Neural progenitor cell (in vitro differentiated cells): ENCODE measurements at regions not wholly inside any gene's neighbourhood (a gene's known extent, or its start where the extent isn't known, plus 50 kb on each side); places are given as distances from the start of the nearest gene placed in this dataset.
A peak's percentile ranks its signal among the peaks of the same experiment; 100 is the strongest.

Experiments used
- DNase-seq: peaks from one replicate; pipeline ENCODE4 v3.0.0-alpha.2; 2016; ENCODE audit warnings: low spot score
- H2AFZ ChIP-seq: fragments of 200-600 bp; sonication (generic); replicated peaks from 2 replicates; pipeline ENCODE4 v1.6.1; 2016; ENCODE audit warnings: antibody characterized with exemption
- H3F3A ChIP-seq: fragments of 200-600 bp; sonication (generic); 2 replicates; pipeline ENCODE4 v1.6.1; 2016; ENCODE audit warnings: antibody characterized with exemption, low read depth
- H3K27ac ChIP-seq: fragments of 200-600 bp; sonication (generic); 2 replicates; pipeline ENCODE4 v1.5.1; 2016; ENCODE audit warnings: mild to moderate bottlenecking
- H3K27me3 ChIP-seq: fragments of 200-600 bp; sonication (generic); 2 replicates; pipeline ENCODE4 v1.6.1; 2016; ENCODE audit warnings: mild to moderate bottlenecking, moderate library complexity
- H3K36me3 ChIP-seq: fragments of 200-600 bp; sonication (generic); 2 replicates; pipeline ENCODE4 v1.5.1; 2016
- H3K4me1 ChIP-seq: fragments of 200-600 bp; sonication (generic); 2 replicates; pipeline ENCODE4 v1.6.1; 2016; ENCODE audit warnings: mixed run types
- H3K4me2 ChIP-seq: fragments of 200-600 bp; sonication (generic); 2 replicates; pipeline ENCODE4 v1.6.1; 2016
- H3K4me3 ChIP-seq: fragments of 200-600 bp; sonication (generic); 2 replicates; pipeline ENCODE4 v1.5.1; 2016
- H3K79me2 ChIP-seq: fragments of 200-600 bp; sonication (generic); 2 replicates; pipeline ENCODE4 v1.6.1; 2016; ENCODE audit warnings: low read depth
- H3K9ac ChIP-seq: fragments of 200-600 bp; sonication (generic); 2 replicates; pipeline ENCODE4 v1.6.1; 2016
- H3K9me3 ChIP-seq: fragments of 200-600 bp; sonication (generic); 2 replicates; pipeline ENCODE4 v1.5.1; 2016; ENCODE audit warnings: low read depth
- H4K20me1 ChIP-seq: fragments of 200-600 bp; sonication (generic); 2 replicates; pipeline ENCODE4 v1.6.1; 2016; ENCODE audit warnings: low read depth
- H3K27ac Mint-ChIP-seq: 3 replicates; pipeline ENCODE4 v1.8.0; 2021; ENCODE audit warnings: mixed read lengths
- H3K27me3 Mint-ChIP-seq: 2 replicates; pipeline ENCODE4 v1.8.0; 2022; ENCODE audit warnings: low read depth, mild to moderate bottlenecking, inconsistent platforms, moderate library complexity, mixed read lengths; ENCODE audit not compliant: insufficient read depth
- H3K36me3 Mint-ChIP-seq: 3 replicates; pipeline ENCODE4 v1.8.0; 2021; ENCODE audit warnings: mixed read lengths
- H3K4me1 Mint-ChIP-seq: 3 replicates; pipeline ENCODE4 v1.8.0; 2021; ENCODE audit warnings: mixed read lengths
- H3K4me3 Mint-ChIP-seq: 3 replicates; pipeline ENCODE4 v1.8.0; 2021; ENCODE audit warnings: mild to moderate bottlenecking, moderate library complexity, mixed read lengths
- H3K9me3 Mint-ChIP-seq: 3 replicates; pipeline ENCODE4 v1.8.0; 2020; ENCODE audit warnings: mixed read lengths
- CTCF ChIP-seq: fragments of 200-600 bp; sonication (generic); IDR thresholded peaks from 2 replicates; pipeline ENCODE4 v1.5.1; 2017; ENCODE audit warnings: antibody characterized with exemption, mild to moderate bottlenecking
- EZH2 ChIP-seq: fragments of 200-600 bp; sonication (generic); IDR thresholded peaks from 2 replicates; pipeline ENCODE4 v1.6.1; 2017; ENCODE audit warnings: antibody characterized with exemption, mild to moderate bottlenecking, moderate library complexity
- EZH2phosphoT487 ChIP-seq: fragments of 200-600 bp; sonication (generic); IDR thresholded peaks from 2 replicates; pipeline ENCODE4 v1.6.1; 2017; ENCODE audit warnings: antibody characterized with exemption

- H3K4me2 ChIP-seq, result no peak overlapping the region
- H3K27ac ChIP-seq, result no peak overlapping the region
- H3K79me2 ChIP-seq, result no peaks in the 10 kb centered on the region
- no peak overlapping the region for H2AFZ ChIP-seq
- H3K4me3 ChIP-seq, result no peak overlapping the region
- Mint-ChIP-seq H3K27ac (no peak overlapping the region), H3K4me3 (no peak overlapping the region), H3K9me3 (no peaks in the 10 kb centered on the region), H3K27me3 (peaks cover 9% of the 10 kb centered on the region), H3K4me1 (peaks cover 24% of the 10 kb centered on the region), H3K36me3 (no peaks in the 10 kb centered on the region)
- peaks cover 19% of the 10 kb centered on the region for H3K4me1 ChIP-seq
- no peak overlapping the region for H3K9ac ChIP-seq
- TF ChIP-seq CTCF (no peak), EZH2phosphoT487 (no peak), EZH2 (no peak)
- H3K36me3 ChIP-seq, result no peaks in the 10 kb centered on the region
- H3K27me3 ChIP-seq, result no peaks in the 10 kb centered on the region
- H4K20me1 ChIP-seq, result no peaks in the 10 kb centered on the region
- no peaks in the 10 kb centered on the region for H3K9me3 ChIP-seq
- no peaks in the 10 kb centered on the region for H3F3A ChIP-seq
- DNase-seq, result no peak
These were observed 121.5 kb downstream of the CEBPB start for GRCh38 chr20:50312002-50312681.

GRCh38 chr20:50312682-50313521 lies 122.3 kb downstream of the CEBPB start:
- no peak overlapping the region for H2AFZ ChIP-seq
- TF ChIP-seq EZH2phosphoT487, result no peak
- TF ChIP-seq CTCF, result no peak
- TF ChIP-seq EZH2, result no peak
- no peak overlapping the region for H3K4me3 ChIP-seq
- no peak overlapping the region for H3K4me2 ChIP-seq
- H3K27ac ChIP-seq, result no peak overlapping the region
- no peaks in the 10 kb centered on the region for H3K79me2 ChIP-seq
- H3K4me3 Mint-ChIP-seq, result no peak overlapping the region
- H3K4me1 Mint-ChIP-seq, result peaks cover 24% of the 10 kb centered on the region
- no peaks in the 10 kb centered on the region for H4K20me1 ChIP-seq
- no peaks in the 10 kb centered on the region for H3K27me3 ChIP-seq
- peak overlapping the region; percentile 62 for H3K27ac Mint-ChIP-seq
- H3K9ac ChIP-seq, result no peak overlapping the region
- no peaks in the 10 kb centered on the region for H3K36me3 Mint-ChIP-seq
- no peaks in the 10 kb centered on the region for H3K9me3 ChIP-seq
- no peak for DNase-seq
- H3K27me3 Mint-ChIP-seq, result peaks cover 9% of the 10 kb centered on the region
- H3K4me1 ChIP-seq, result peaks cover 19% of the 10 kb centered on the region
- no peaks in the 10 kb centered on the region for H3F3A ChIP-seq
- H3K36me3 ChIP-seq, result no peaks in the 10 kb centered on the region
- no peaks in the 10 kb centered on the region for H3K9me3 Mint-ChIP-seq

- no peak overlapping the region for H3K4me3 Mint-ChIP-seq
- no peaks in the 10 kb centered on the region for H3K79me2 ChIP-seq
- H3K36me3 Mint-ChIP-seq, result no peaks in the 10 kb centered on the region
- TF ChIP-seq CTCF (no peak), EZH2 (no peak), EZH2phosphoT487 (no peak)
- no peaks in the 10 kb centered on the region for H3K36me3 ChIP-seq
- no peaks in the 10 kb centered on the region for H3F3A ChIP-seq
- H3K4me3 ChIP-seq, result no peak overlapping the region
- H3K27ac ChIP-seq, result no peak overlapping the region
- peak overlapping the region; percentile 62 for H3K27ac Mint-ChIP-seq
- no peak for DNase-seq
- no peaks in the 10 kb centered on the region for H3K9me3 ChIP-seq
- H3K27me3 Mint-ChIP-seq, result peaks cover 9% of the 10 kb centered on the region
- H3K9me3 Mint-ChIP-seq, result no peaks in the 10 kb centered on the region
- no peak overlapping the region for H3K4me2 ChIP-seq
- no peaks in the 10 kb centered on the region for H4K20me1 ChIP-seq
- H3K27me3 ChIP-seq, result no peaks in the 10 kb centered on the region
- peaks cover 19% of the 10 kb centered on the region for H3K4me1 ChIP-seq
- H3K9ac ChIP-seq, result no peak overlapping the region
- no peak overlapping the region for H2AFZ ChIP-seq
- H3K4me1 Mint-ChIP-seq, result peaks cover 21% of the 10 kb centered on the region
These were observed 122.8 kb downstream of the CEBPB start for GRCh38 chr20:50313522-50313820.
